Upper lobe of right lung (tissue), 1 donor: ENCODE measurements at regions not wholly inside any gene's neighbourhood (a gene's known extent, or its start where the extent isn't known, plus 50 kb on each side); places are given as distances from the start of the nearest gene placed in this dataset.
A peak's percentile ranks its signal among the peaks of the same experiment; 100 is the strongest.
"Not testable (repeated sequence)": the region's sequence is repeated elsewhere in the genome, so short reads cannot be mapped to it uniquely, and the experiment has no call there.

Experiments
- ATAC-seq: fragments of 200-7000 bp; cut with Tn5 transposase; one replicate; pipeline ENCODE4 v1.9.1; 2020; ENCODE audit warnings: mild to moderate bottlenecking, moderate library complexity
- DNase-seq: peaks from one replicate; pipeline ENCODE4 v3.0.0-alpha.2; 2020
- H3K27ac ChIP-seq: fragments of 200-600 bp; one replicate; pipeline ENCODE4 v1.8.0; 2022
- H3K27me3 ChIP-seq: fragments of 200-600 bp; one replicate; pipeline ENCODE4 v1.8.0; 2022; ENCODE audit warnings: mild to moderate bottlenecking
- H3K36me3 ChIP-seq: fragments of 200-600 bp; one replicate; pipeline ENCODE4 v1.8.0; 2022
- H3K4me1 ChIP-seq: fragments of 200-600 bp; one replicate; pipeline ENCODE4 v1.8.0; 2022
- H3K4me3 ChIP-seq: fragments of 200-600 bp; one replicate; pipeline ENCODE4 v1.8.0; 2022; ENCODE audit warnings: mild to moderate bottlenecking
- H3K9me3 ChIP-seq: fragments of 200-600 bp; one replicate; pipeline ENCODE4 v1.8.0; 2022
- CTCF ChIP-seq: fragments of 200-600 bp; IDR thresholded peaks from one replicate; pipeline ENCODE4 v1.8.0; 2022; ENCODE audit warnings: antibody characterized with exemption
- intact Hi-C: fragments of 100-400 bp; cut with DNase I; formaldehyde crosslinking; loops from one replicate; pipeline ENCODE4 v1.11.0; 2022
- donor health status: DM: no; HTN: yes; CAD: no; lungs with severe emphysema.

GRCh38 chr22:48060266-48060665 lies 1297.8 kb downstream of the TBC1D22A start:
- H3K4me3 ChIP-seq: no peak overlapping the region
- no peaks in the 10 kb centered on the region for H3K36me3 ChIP-seq
- TF ChIP-seq CTCF: no peak
- intact Hi-C loops: no loop called here
- H3K9me3 ChIP-seq: no peaks in the 10 kb centered on the region
- no peak for DNase-seq
- ATAC-seq: no peak
- H3K27ac ChIP-seq: no peak overlapping the region
- no peaks in the 10 kb centered on the region for H3K4me1 ChIP-seq
- no peaks in the 10 kb centered on the region for H3K27me3 ChIP-seq

- DNase-seq, H3K27me3 ChIP-seq, H3K9me3 ChIP-seq, H3K27ac ChIP-seq, ATAC-seq, intact Hi-C loops, H3K36me3 ChIP-seq, H3K4me3 ChIP-seq, H3K4me1 ChIP-seq: not testable (repeated sequence)
These were observed 1297.1 kb downstream of the TBC1D22A start for GRCh38 chr22:48059521-48059920.

- no peak overlapping the region for H3K27ac ChIP-seq
- intact Hi-C loops: no loop called here
- TF ChIP-seq CTCF: no peak
- H3K9me3 ChIP-seq: no peaks in the 10 kb centered on the region
- DNase-seq (peak; percentile 61), ATAC-seq (no peak)
- no peak overlapping the region for H3K4me3 ChIP-seq
- H3K36me3 ChIP-seq: no peaks in the 10 kb centered on the region
- no peaks in the 10 kb centered on the region for H3K4me1 ChIP-seq
- no peaks in the 10 kb centered on the region for H3K27me3 ChIP-seq
These were observed 1294.8 kb downstream of the TBC1D22A start for GRCh38 chr22:48057116-48057835.

- H3K27me3 ChIP-seq: no peaks in the 10 kb centered on the region
- no peaks in the 10 kb centered on the region for H3K9me3 ChIP-seq
- intact Hi-C loops: no loop called here
- no peaks in the 10 kb centered on the region for H3K36me3 ChIP-seq
- DNase-seq (peak; percentile 32), ATAC-seq (no peak)
- TF ChIP-seq CTCF: no peak
- H3K4me1 ChIP-seq: no peaks in the 10 kb centered on the region
- H3K27ac ChIP-seq: no peak overlapping the region
- no peak overlapping the region for H3K4me3 ChIP-seq
These were observed 1293.4 kb downstream of the TBC1D22A start for GRCh38 chr22:48055827-48056226.

- H3K36me3 ChIP-seq: no peaks in the 10 kb centered on the region
- H3K4me3 ChIP-seq: no peak overlapping the region
- intact Hi-C loops: no loop called here
- no peaks in the 10 kb centered on the region for H3K27me3 ChIP-seq
- ATAC-seq (no peak), DNase-seq (no peak)
- H3K4me1 ChIP-seq: no peaks in the 10 kb centered on the region
- no peaks in the 10 kb centered on the region for H3K9me3 ChIP-seq
- no peak for TF ChIP-seq CTCF
- no peak overlapping the region for H3K27ac ChIP-seq
These were observed 1292.7 kb downstream of the TBC1D22A start for GRCh38 chr22:48055185-48055584.

- no peaks in the 10 kb centered on the region for H3K27me3 ChIP-seq
- DNase-seq: peak; percentile 23
- ATAC-seq: no peak
These were observed 1292.1 kb downstream of the TBC1D22A start for GRCh38 chr22:48054596-48054995.

More at GRCh38 chr22:48054596-48054995, 1292.1 kb downstream of the TBC1D22A start:
- intact Hi-C loops: no loop called here
- no peaks in the 10 kb centered on the region for H3K9me3 ChIP-seq
- no peaks in the 10 kb centered on the region for H3K36me3 ChIP-seq
- H3K4me3 ChIP-seq: no peak overlapping the region
- H3K4me1 ChIP-seq: no peaks in the 10 kb centered on the region
- TF ChIP-seq CTCF: no peak
- no peak overlapping the region for H3K27ac ChIP-seq
